ENCODE measurements at regions not wholly inside any gene's neighbourhood (a gene's known extent, or its start where the extent isn't known, plus 50 kb on each side); places are given as distances from the start of the nearest gene placed in this dataset.

- TF ChIP-seq CTCF (conservative IDR thresholded peaks at IDR 0.05; ENCODE audit: low read depth, low read length) (no peak), EZH2 (IDR thresholded peaks at IDR 0.05; ENCODE audit: low read length, unreplicated experiment) (no peak), EZH2phosphoT487 (IDR thresholded peaks at IDR 0.05; ENCODE audit: borderline replicate concordance, low read length) (no peak)
These were observed 297.2 kb upstream of the SLC14A2 start for GRCh38 chr18:45317948-45318640.

Measured in PC-3 (cell line).